A549 (cell line): ENCODE measurements at regions not wholly inside any gene's neighbourhood (a gene's known extent, or its start where the extent isn't known, plus 50 kb on each side); places are given as distances from the start of the nearest gene placed in this dataset.

Experiments used
- ATAC-seq, 2 experiments: fragments of 200-7000 bp in 1 of 2; fragments of >200 bp in 1 of 2; cut with Nextera tagmentation in 1 of 2; cut with Tn5 transposase in 1 of 2; 3 replicates each; pipeline versions ENCODE4 v1.8.0 to v1.9.1; 2018 to 2020; ENCODE audit warnings: mild to moderate bottlenecking in 1 of 2, moderate library complexity in 1 of 2
- CTCF ChIA-PET: fragments of 300-600 bp; sonication (Branson Sonifier 250); formaldehyde crosslinking; extraction: SDS; loops from one replicate; lab custom pipeline; 2021; ENCODE audit warnings: antibody characterized with exemption, inconsistent platforms; lab: Yijun Ruan, JAX
- POLR2A ChIA-PET: fragments of 350-600 bp; formaldehyde crosslinking; extraction: SDS; loops from one replicate; lab custom pipeline; 2021; ENCODE audit warnings: antibody characterized with exemption, inconsistent platforms; lab: Yijun Ruan, JAX
- DNase-seq, 2 experiments: peaks; one replicate each; pipeline versions ENCODE4 v3.0.0 to v3.0.0-alpha.2; 2011 to 2016; ENCODE audit warnings: low read depth in 1 of 2, low spot score in 1 of 2
- FAIRE-seq: peaks from 2 replicates; lab custom pipeline; 2011; peaks lifted over from hg19 to GRCh38; lab: Jason Lieb, UNC
- H3K27ac ChIP-seq, 2 experiments: fragments of >200 bp; sonication (Bioruptor Twin); formaldehyde crosslinking; 3 replicates each; pipeline ENCODE4 v1.5.1; 2016 to 2017
- H3K4me1 ChIP-seq: fragments of >200 bp; sonication (Bioruptor Twin); formaldehyde crosslinking; 3 replicates; pipeline ENCODE4 v1.6.1; 2016
- H3K4me2 ChIP-seq: fragments of >200 bp; sonication (Bioruptor Twin); formaldehyde crosslinking; 3 replicates; pipeline ENCODE4 v1.6.1; 2016
- H3K4me3 ChIP-seq: fragments of >200 bp; sonication (Bioruptor Twin); formaldehyde crosslinking; 3 replicates; pipeline ENCODE4 v1.5.1; 2016
- H3K9me3 ChIP-seq: fragments of >200 bp; sonication (Bioruptor Twin); formaldehyde crosslinking; 3 replicates; pipeline ENCODE4 v1.6.1; 2016
- BHLHE40 ChIP-seq: IDR thresholded peaks from 2 replicates; pipeline ENCODE4 v1.6.1; 2012; ENCODE audit warnings: low read depth, low read length, inconsistent platforms
- CHD2 ChIP-seq: fragments of 150-350 bp; IDR thresholded peaks from 2 replicates; pipeline ENCODE4 v1.6.1; 2014; ENCODE audit warnings: low read length; ENCODE audit not compliant: partially characterized antibody
- CTCF ChIP-seq: fragments of >200 bp; sonication (Bioruptor Twin); formaldehyde crosslinking; IDR thresholded peaks from 3 replicates; pipeline ENCODE4 v1.5.1; 2016
- EHF ChIP-seq: fragments of 250-450 bp; sonication (Bioruptor Pico); IDR thresholded peaks from 2 replicates; pipeline ENCODE4 v1.5.0; 2020; ENCODE audit warnings: mild to moderate bottlenecking
- EHMT2 ChIP-seq: fragments of 200-600 bp; sonication (generic); IDR thresholded peaks from 2 replicates; pipeline ENCODE4 v1.6.1; 2016; ENCODE audit warnings: antibody characterized with exemption, low read depth, mild to moderate bottlenecking, moderate library complexity
- EP300 ChIP-seq, 2 experiments: fragments of >200 bp; sonication (Bioruptor Twin); formaldehyde crosslinking; IDR thresholded peaks; 2 replicates in 1 of 2; 3 replicates in 1 of 2; pipeline ENCODE4 v1.6.1; 2016 to 2017
- ESRRA ChIP-seq: fragments of 150-350 bp; IDR thresholded peaks from 2 replicates; pipeline ENCODE4 v1.6.1; 2014; ENCODE audit warnings: mild to moderate bottlenecking, low read length, borderline replicate concordance
- FOXS1 ChIP-seq: fragments of 250-450 bp; sonication (Bioruptor Pico); IDR thresholded peaks from 2 replicates; pipeline ENCODE4 v1.5.0; 2020; ENCODE audit warnings: mild to moderate bottlenecking, moderate library complexity
- GATA3 ChIP-seq: IDR thresholded peaks from 2 replicates; pipeline ENCODE4 v1.6.1; 2012; ENCODE audit warnings: borderline replicate concordance
- HDAC2 ChIP-seq: fragments of 200-600 bp; sonication (generic); IDR thresholded peaks from 2 replicates; pipeline ENCODE4 v1.6.1; 2016
- HOXA7 ChIP-seq: fragments of 250-450 bp; sonication (Bioruptor Pico); IDR thresholded peaks from 2 replicates; pipeline ENCODE4 v1.5.0; 2020; ENCODE audit warnings: mild to moderate bottlenecking, moderate library complexity
- HOXB5 ChIP-seq: fragments of 250-450 bp; sonication (Bioruptor Pico); IDR thresholded peaks from 2 replicates; pipeline ENCODE4 v1.5.0; 2020; ENCODE audit warnings: mild to moderate bottlenecking, moderate library complexity
- KDM1A ChIP-seq: fragments of 200-600 bp; sonication (generic); IDR thresholded peaks from 2 replicates; pipeline ENCODE4 v1.6.1; 2016; ENCODE audit warnings: low read depth, mild to moderate bottlenecking
- KDM5A ChIP-seq: fragments of 200-600 bp; sonication (generic); IDR thresholded peaks from 2 replicates; pipeline ENCODE4 v1.6.1; 2016; ENCODE audit warnings: antibody characterized with exemption, mild to moderate bottlenecking
- MYC ChIP-seq: IDR thresholded peaks from 2 replicates; pipeline ENCODE4 v1.6.1; 2012; ENCODE audit warnings: mild to moderate bottlenecking, inconsistent platforms, low read length, improper control_type of control experiment, borderline replicate concordance
- NR3C1 ChIP-seq: fragments of >200 bp; sonication (Bioruptor Twin); formaldehyde crosslinking; IDR thresholded peaks from 3 replicates; pipeline ENCODE4 v1.6.1; 2017
- PBX3 ChIP-seq: IDR thresholded peaks from 2 replicates; pipeline ENCODE4 v1.6.1; 2012
- POLR2AphosphoS2 ChIP-seq: conservative IDR thresholded peaks from 2 replicates; pipeline ENCODE4 v1.6.1; 2012; ENCODE audit warnings: low read length, improper control_type of control experiment, inconsistent platforms
- RARB ChIP-seq: fragments of 250-450 bp; sonication (Bioruptor Pico); IDR thresholded peaks from 2 replicates; pipeline ENCODE4 v1.8.0; 2021; ENCODE audit warnings: mild to moderate bottlenecking, moderate library complexity
- REST ChIP-seq: fragments of 200-600 bp; sonication (generic); IDR thresholded peaks from 2 replicates; pipeline ENCODE4 v1.6.1; 2016; ENCODE audit warnings: antibody characterized with exemption, mild to moderate bottlenecking, moderate library complexity
- ZC3H11A ChIP-seq: fragments of 450-650 bp; IDR thresholded peaks from 2 replicates; pipeline ENCODE4 v1.6.1; 2014; ENCODE audit warnings: antibody characterized with exemption, mild to moderate bottlenecking
- ZNF302 ChIP-seq: fragments of 250-450 bp; sonication (Bioruptor Pico); IDR thresholded peaks from 2 replicates; pipeline ENCODE4 v1.9.0; 2021; ENCODE audit warnings: inconsistent platforms, mild to moderate bottlenecking, moderate library complexity
- WGBS: methylation state at CpG from one replicate; pipeline ENCODE4 v1.1.6; 2017; ENCODE audit errors: missing lambda C conversion rate; 5-methylcytosine and 5-hydroxymethylcytosine counted together

- no peak for DNase-seq
- ChIA-PET POLR2A (no interaction called here), CTCF (no interaction called here)
- Histone ChIP-seq H3K4me1 (no peaks in the 10 kb centered on the region), H3K9me3 (no peaks in the 10 kb centered on the region), H3K27ac (no peak overlapping the region), H3K4me2 (no peak overlapping the region), H3K4me3 (no peak overlapping the region)
- FAIRE-seq: no peak
- 76% methylated on average over 15 of the region's 17 CpGs for WGBS
- TF ChIP-seq MYC: no peak
- no peak for TF ChIP-seq PBX3
- TF ChIP-seq HDAC2: no peak
- no peak for TF ChIP-seq HOXA7 (CRISPR knock-in tag)
- ATAC-seq: no peak
Observed at GRCh38 chrX:552496-552895, 78.1 kb upstream of the SHOX start.

GRCh38 chrX:554271-554670 is 76.3 kb upstream of the SHOX start:
- ChIA-PET POLR2A (no interaction called here), CTCF (no interaction called here)
- 44% methylated on average over 19 of the region's 21 CpGs for WGBS
- no peak for ATAC-seq
- TF ChIP-seq EP300 (IDR thresholded peaks at IDR 0.05) (no peak), ZNF302 (CRISPR knock-in tag) (no peak), REST (no peak), NR3C1 (no peak), CTCF (no peak), EHMT2 (no peak), BHLHE40 (no peak), KDM1A (no peak), FOXS1 (CRISPR knock-in tag) (no peak), CHD2 (no peak), HOXB5 (no peak), KDM5A (no peak), EHF (CRISPR knock-in tag) (no peak), ESRRA (no peak), HDAC2 (no peak), GATA3 (no peak), POLR2AphosphoS2 (no peak), RARB (CRISPR knock-in tag) (no peak), ZC3H11A (no peak)
- Histone ChIP-seq H3K4me3 (no peak overlapping the region), H3K27ac (no peak overlapping the region), H3K4me1 (no peaks in the 10 kb centered on the region), H3K9me3 (no peaks in the 10 kb centered on the region), H3K4me2 (no peak overlapping the region)
- FAIRE-seq: no peak
- no peak for DNase-seq
